Adrenal gland (tissue), 9 donors: ENCODE measurements at regions not wholly inside any gene's neighbourhood (a gene's known extent, or its start where the extent isn't known, plus 50 kb on each side); places are given as distances from the start of the nearest gene placed in this dataset.

ENCODE experiments used
- DNase-seq, 7 donors: peaks; one replicate each; pipeline ENCODE4 v3.0.0-alpha.2; 2019 to 2020
- H3K27ac ChIP-seq, 5 donors: fragments of 200-600 bp; sonication (generic) in 4 of 5; 1 replicate in 3 of 5; 2 replicates in 2 of 5; pipeline versions ENCODE4 v1.5.1 to v1.8.0; 2016 to 2020; ENCODE audit warnings: mild to moderate bottlenecking in 1 of 5
- H3K27me3 ChIP-seq: fragments of 200-600 bp; 2 replicates; pipeline ENCODE4 v1.8.0; 2021
- H3K36me3 ChIP-seq, 2 donors: fragments of 200-600 bp; replicated peaks in 1 of 2; 1 replicate in 1 of 2; 2 replicates in 1 of 2; pipeline versions ENCODE4 v1.5.1 to v1.8.0; 2018 to 2022
- H3K4me1 ChIP-seq, 2 donors: fragments of 200-600 bp; replicated peaks in 1 of 2; 1 replicate in 1 of 2; 2 replicates in 1 of 2; pipeline versions ENCODE4 v1.5.1 to v1.8.0; 2018 to 2021
- H3K4me3 ChIP-seq, 4 donors: fragments of 200-600 bp; sonication (generic) in 3 of 4; one replicate each; pipeline ENCODE4 v1.5.1; 2016 to 2018
- H3K9me3 ChIP-seq, 3 donors: fragments of 200-600 bp; sonication (generic) in 1 of 3; replicated peaks in 1 of 3; 1 replicate in 2 of 3; 2 replicates in 1 of 3; pipeline versions ENCODE4 v1.5.1 to v1.8.0; 2016 to 2021
- CTCF ChIP-seq, 6 experiments: fragments of 450-650 bp in 4 of 6; fragments of 200-600 bp in 2 of 6; sonication (generic) in 1 of 6; IDR thresholded peaks; 1 replicate in 5 of 6; 2 replicates in 1 of 6; pipeline versions ENCODE4 v1.5.1 to v1.8.0; 2016 to 2021; ENCODE audit warnings: antibody characterized with exemption in 6 of 6, mild to moderate bottlenecking in 2 of 6, moderate library complexity in 1 of 6
- POLR2A ChIP-seq, 2 donors: fragments of 450-650 bp; IDR thresholded peaks; one replicate each; pipeline ENCODE4 v1.6.1; 2017; ENCODE audit warnings: antibody characterized with exemption in 2 of 2, mild to moderate bottlenecking in 2 of 2, moderate library complexity in 1 of 2
- WGBS, 4 donors: extraction: QIAGEN DNeasy Blood & Tissue Kit in 2 of 4; methylation state at CpG; one replicate each; pipeline versions ENCODE4 v1.1.5 to v1.1.7; 2013 to 2017; 5-methylcytosine and 5-hydroxymethylcytosine counted together
- intact Hi-C, 2 donors: fragments of 100-400 bp; cut with DNase I; formaldehyde crosslinking; loops; one replicate each; pipeline versions ENCODE4 v1.14.1 to v1.15.0; 2022 to 2023
- donor health status: healthy with polysubstance abuse.
- donor health status: Bipolar disorder and iron deficiency.
- donor health status: DM: yes; HTN: yes; CAD: no.
- donor health status: DM: no; HTN: no; CAD: no.
- donor health status: DM: no; HTN: no; CAD: no.

- no peak for DNase-seq
- Histone ChIP-seq H3K36me3 (no peaks in the 10 kb centered on the region), H3K27ac (no peak overlapping the region), H3K27me3 (no peaks in the 10 kb centered on the region), H3K4me1 (no peaks in the 10 kb centered on the region), H3K4me3 (no peak overlapping the region), H3K9me3 (no peaks in the 10 kb centered on the region)
- intact Hi-C loops, result no loop called here
- no peak for TF ChIP-seq POLR2A (IDR thresholded peaks at IDR 0.05)
- TF ChIP-seq CTCF (IDR thresholded peaks at IDR 0.05), result no peak
- WGBS, 4 donors, result 82 to 100% (median 88%) methylated on average over 4 of the region's 4 CpGs
Observed at GRCh38 chr15:81555346-81555745, 181.3 kb upstream of the TMC3 start.

GRCh38 chr15:81548365-81549130 lies 174.5 kb upstream of the TMC3 start:
- intact Hi-C loops, result no loop called here
- no peaks in the 10 kb centered on the region for H3K4me1 ChIP-seq
- DNase-seq, result no peak
- no peaks in the 10 kb centered on the region for H3K36me3 ChIP-seq
- TF ChIP-seq POLR2A (IDR thresholded peaks at IDR 0.05), result no peak
- no peak for TF ChIP-seq CTCF (IDR thresholded peaks at IDR 0.05)
- 77 to 81% (median 79%) methylated on average over 7 of the region's 7 CpGs for WGBS, 4 donors
- H3K27ac ChIP-seq, result no peak overlapping the region
- no peak overlapping the region for H3K4me3 ChIP-seq
- no peaks in the 10 kb centered on the region for H3K27me3 ChIP-seq
- H3K9me3 ChIP-seq, result no peaks in the 10 kb centered on the region

GRCh38 chr15:81547521-81548132 lies 173.6 kb upstream of the TMC3 start:
- Histone ChIP-seq H3K27me3 (no peaks in the 10 kb centered on the region), H3K9me3 (no peaks in the 10 kb centered on the region), H3K36me3 (no peaks in the 10 kb centered on the region), H3K4me1 (no peaks in the 10 kb centered on the region), H3K4me3 (no peak overlapping the region), H3K27ac (no peak overlapping the region)
- WGBS, 4 donors, result 84 to 94% (median 85%) methylated on average over 2 of the region's 2 CpGs
- TF ChIP-seq POLR2A (IDR thresholded peaks at IDR 0.05) (no peak), CTCF (IDR thresholded peaks at IDR 0.05) (no peak)
- DNase-seq, result no peak
- intact Hi-C loops, result no loop called here

- DNase-seq, result no peak
- Histone ChIP-seq H3K4me3 (no peak overlapping the region), H3K4me1 (no peaks in the 10 kb centered on the region), H3K9me3 (no peaks in the 10 kb centered on the region), H3K36me3 (no peaks in the 10 kb centered on the region), H3K27ac (no peak overlapping the region), H3K27me3 (no peaks in the 10 kb centered on the region)
- TF ChIP-seq CTCF (IDR thresholded peaks at IDR 0.05), result no peak
- no peak for TF ChIP-seq POLR2A (IDR thresholded peaks at IDR 0.05)
- WGBS, 4 donors, result 68 to 77% (median 73%) methylated on average over 2 of the region's 2 CpGs
- intact Hi-C loops, result no loop called here
Observed at GRCh38 chr15:81544385-81544784, 170.4 kb upstream of the TMC3 start.
